Adrenal gland (tissue), 9 donors: ENCODE measurements at regions not wholly inside any gene's neighbourhood (a gene's known extent, or its start where the extent isn't known, plus 50 kb on each side); places are given as distances from the start of the nearest gene placed in this dataset.
A peak's percentile ranks its signal among the peaks of the same experiment; 100 is the strongest.

Experiments used
- DNase-seq, 7 donors: peaks; one replicate each; pipeline ENCODE4 v3.0.0-alpha.2; 2019 to 2020
- H3K27ac ChIP-seq, 5 donors: fragments of 200-600 bp; sonication (generic) in 4 of 5; 1 replicate in 3 of 5; 2 replicates in 2 of 5; pipeline versions ENCODE4 v1.5.1 to v1.8.0; 2016 to 2020; ENCODE audit warnings: mild to moderate bottlenecking in 1 of 5
- H3K27me3 ChIP-seq: fragments of 200-600 bp; 2 replicates; pipeline ENCODE4 v1.8.0; 2021
- H3K36me3 ChIP-seq, 2 donors: fragments of 200-600 bp; replicated peaks in 1 of 2; 1 replicate in 1 of 2; 2 replicates in 1 of 2; pipeline versions ENCODE4 v1.5.1 to v1.8.0; 2018 to 2022
- H3K4me1 ChIP-seq, 2 donors: fragments of 200-600 bp; replicated peaks in 1 of 2; 1 replicate in 1 of 2; 2 replicates in 1 of 2; pipeline versions ENCODE4 v1.5.1 to v1.8.0; 2018 to 2021
- H3K4me3 ChIP-seq, 4 donors: fragments of 200-600 bp; sonication (generic) in 3 of 4; one replicate each; pipeline ENCODE4 v1.5.1; 2016 to 2018
- H3K9me3 ChIP-seq, 3 donors: fragments of 200-600 bp; sonication (generic) in 1 of 3; replicated peaks in 1 of 3; 1 replicate in 2 of 3; 2 replicates in 1 of 3; pipeline versions ENCODE4 v1.5.1 to v1.8.0; 2016 to 2021
- CTCF ChIP-seq, 6 experiments: fragments of 450-650 bp in 4 of 6; fragments of 200-600 bp in 2 of 6; sonication (generic) in 1 of 6; IDR thresholded peaks; 1 replicate in 5 of 6; 2 replicates in 1 of 6; pipeline versions ENCODE4 v1.5.1 to v1.8.0; 2016 to 2021; ENCODE audit warnings: antibody characterized with exemption in 6 of 6, mild to moderate bottlenecking in 2 of 6, moderate library complexity in 1 of 6
- POLR2A ChIP-seq, 2 donors: fragments of 450-650 bp; IDR thresholded peaks; one replicate each; pipeline ENCODE4 v1.6.1; 2017; ENCODE audit warnings: antibody characterized with exemption in 2 of 2, mild to moderate bottlenecking in 2 of 2, moderate library complexity in 1 of 2
- WGBS, 4 donors: extraction: QIAGEN DNeasy Blood & Tissue Kit in 2 of 4; methylation state at CpG; one replicate each; pipeline versions ENCODE4 v1.1.5 to v1.1.7; 2013 to 2017; 5-methylcytosine and 5-hydroxymethylcytosine counted together
- intact Hi-C, 2 donors: fragments of 100-400 bp; cut with DNase I; formaldehyde crosslinking; loops; one replicate each; pipeline versions ENCODE4 v1.14.1 to v1.15.0; 2022 to 2023
- donor health status: healthy with polysubstance abuse.
- donor health status: Bipolar disorder and iron deficiency.
- donor health status: DM: yes; HTN: yes; CAD: no.
- donor health status: DM: no; HTN: no; CAD: no.
- donor health status: DM: no; HTN: no; CAD: no.

GRCh38 chr3:150140614-150141321 is 170.1 kb upstream of the PFN2 start:
- intact Hi-C loops = no loop called here
- TF ChIP-seq POLR2A (IDR thresholded peaks at IDR 0.05) (no peak), CTCF (IDR thresholded peaks at IDR 0.05) (no peak)
- H3K36me3 ChIP-seq = no peaks in the 10 kb centered on the region
- no peak overlapping the region for H3K27ac ChIP-seq
- H3K9me3 ChIP-seq = no peaks in the 10 kb centered on the region
- H3K4me3 ChIP-seq = no peak overlapping the region
- peak in 6 of 7 donors; percentile 26 to 52 (median 41) for DNase-seq
- 67 to 78% (median 72%) methylated on average over 14 of the region's 14 CpGs for WGBS, 4 donors
- H3K4me1 ChIP-seq = no peaks in the 10 kb centered on the region
- H3K27me3 ChIP-seq = no peaks in the 10 kb centered on the region

- intact Hi-C loops = no loop called here
- Histone ChIP-seq H3K27ac (no peak overlapping the region), H3K4me3 (no peak overlapping the region), H3K4me1 (no peaks in the 10 kb centered on the region), H3K9me3 (no peaks in the 10 kb centered on the region), H3K27me3 (no peaks in the 10 kb centered on the region), H3K36me3 (no peaks in the 10 kb centered on the region)
- DNase-seq = no peak
- TF ChIP-seq POLR2A (IDR thresholded peaks at IDR 0.05) = no peak
- no peak for TF ChIP-seq CTCF (IDR thresholded peaks at IDR 0.05)
- 86 to 94% (median 88%) methylated on average over 3 of the region's 3 CpGs for WGBS, 4 donors
Observed at GRCh38 chr3:150138824-150139223, 168.1 kb upstream of the PFN2 start.

- intact Hi-C loops = no loop called here
- Histone ChIP-seq H3K27ac (no peak overlapping the region), H3K36me3 (no peaks in the 10 kb centered on the region), H3K4me3 (no peak overlapping the region), H3K27me3 (no peaks in the 10 kb centered on the region), H3K9me3 (no peaks in the 10 kb centered on the region), H3K4me1 (no peaks in the 10 kb centered on the region)
- TF ChIP-seq CTCF (IDR thresholded peaks at IDR 0.05) (no peak), POLR2A (IDR thresholded peaks at IDR 0.05) (no peak)
- DNase-seq = no peak
Observed at GRCh38 chr3:150136242-150136641, 165.5 kb upstream of the PFN2 start.

GRCh38 chr3:150135287-150135721 is 164.6 kb upstream of the PFN2 start:
- Histone ChIP-seq H3K9me3 (no peaks in the 10 kb centered on the region), H3K36me3 (no peaks in the 10 kb centered on the region), H3K4me3 (no peak overlapping the region), H3K27ac (no peak overlapping the region), H3K4me1 (no peaks in the 10 kb centered on the region), H3K27me3 (no peaks in the 10 kb centered on the region)
- intact Hi-C loops = no loop called here
- TF ChIP-seq CTCF (IDR thresholded peaks at IDR 0.05) (no peak), POLR2A (IDR thresholded peaks at IDR 0.05) (no peak)
- no peak for DNase-seq
- WGBS, 4 donors = 70 to 100% (median 90%) methylated on average over 1 of the region's 1 CpG
